ENCODE measurements at regions not wholly inside any gene's neighbourhood (a gene's known extent, or its start where the extent isn't known, plus 50 kb on each side); places are given as distances from the start of the nearest gene placed in this dataset.

DNA sequence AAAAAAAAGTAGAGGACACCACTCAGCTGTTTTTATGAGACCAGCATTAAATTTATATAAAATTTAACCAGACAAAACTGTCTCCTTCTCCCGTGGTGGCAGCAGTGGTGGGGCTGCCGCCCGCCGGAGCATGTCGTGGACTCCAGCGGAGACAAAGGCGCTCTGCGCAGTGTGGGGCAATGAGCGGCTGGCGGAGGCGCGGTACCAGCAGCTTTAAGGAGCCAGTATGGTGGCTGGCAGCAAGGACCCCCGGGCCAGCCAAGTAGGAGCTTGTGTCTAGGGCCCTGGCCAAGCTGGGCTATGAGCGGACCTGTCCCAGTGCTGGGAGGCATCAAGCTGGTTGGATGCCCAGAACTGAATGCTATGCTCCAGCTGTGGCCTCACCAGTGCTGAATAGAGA, 2102.9 kb downstream of the NCAM2 start:
- TF ChIP-seq CEBPB (IDR thresholded peaks at IDR 0.05; ENCODE audit: low read depth) (no peak), TCF7L2 (IDR thresholded peaks at IDR 0.05; ENCODE audit: borderline replicate concordance, extremely low read depth, insufficient read depth, insufficient read length) (no peak), EZH2 (IDR thresholded peaks at IDR 0.05) (no peak), POLR2A (IDR thresholded peaks at IDR 0.05; ENCODE audit: borderline replicate concordance, extremely low read depth, insufficient read depth, insufficient read length) (no peak), POLR2AphosphoS5 (IDR thresholded peaks at IDR 0.05; ENCODE audit: low read depth, low read length) (no peak), ZNF274 (IDR thresholded peaks at IDR 0.05; ENCODE audit: low read depth, low read length) (no peak), EZH2phosphoT487 (IDR thresholded peaks at IDR 0.05; ENCODE audit: borderline replicate concordance) (no peak), CBX3 (IDR thresholded peaks at IDR 0.05; ENCODE audit: low read depth) (no peak)
- TF ChIP-seq, protein P1, sequence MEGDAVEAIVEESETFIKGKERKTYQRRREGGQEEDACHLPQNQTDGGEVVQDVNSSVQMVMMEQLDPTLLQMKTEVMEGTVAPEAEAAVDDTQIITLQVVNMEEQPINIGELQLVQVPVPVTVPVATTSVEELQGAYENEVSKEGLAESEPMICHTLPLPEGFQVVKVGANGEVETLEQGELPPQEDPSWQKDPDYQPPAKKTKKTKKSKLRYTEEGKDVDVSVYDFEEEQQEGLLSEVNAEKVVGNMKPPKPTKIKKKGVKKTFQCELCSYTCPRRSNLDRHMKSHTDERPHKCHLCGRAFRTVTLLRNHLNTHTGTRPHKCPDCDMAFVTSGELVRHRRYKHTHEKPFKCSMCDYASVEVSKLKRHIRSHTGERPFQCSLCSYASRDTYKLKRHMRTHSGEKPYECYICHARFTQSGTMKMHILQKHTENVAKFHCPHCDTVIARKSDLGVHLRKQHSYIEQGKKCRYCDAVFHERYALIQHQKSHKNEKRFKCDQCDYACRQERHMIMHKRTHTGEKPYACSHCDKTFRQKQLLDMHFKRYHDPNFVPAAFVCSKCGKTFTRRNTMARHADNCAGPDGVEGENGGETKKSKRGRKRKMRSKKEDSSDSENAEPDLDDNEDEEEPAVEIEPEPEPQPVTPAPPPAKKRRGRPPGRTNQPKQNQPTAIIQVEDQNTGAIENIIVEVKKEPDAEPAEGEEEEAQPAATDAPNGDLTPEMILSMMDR (IDR thresholded peaks at IDR 0.05 in 2 of 3, conservative IDR thresholded peaks at IDR 0.05 in 1 of 3; ENCODE audit: borderline replicate concordance in 1 of 3, insufficient read depth in 1 of 3, low read depth in 2 of 3, low read length in 2 of 3): no peak

All from HCT116 (cell line).